Osteocyte (in vitro differentiated cells): ENCODE measurements at regions not wholly inside any gene's neighbourhood (a gene's known extent, or its start where the extent isn't known, plus 50 kb on each side); places are given as distances from the start of the nearest gene placed in this dataset.
"Not testable (repeated sequence)": the region's sequence is repeated elsewhere in the genome, so short reads cannot be mapped to it uniquely, and the experiment has no call there.

Experiments used
- DNase-seq: peaks from one replicate; pipeline ENCODE4 v3.0.0; 2021; ENCODE audit warnings: mixed read lengths; ENCODE audit not compliant: unreplicated experiment; ENCODE audit errors: extremely low spot score
- H3K27ac Mint-ChIP-seq: one replicate; pipeline ENCODE4 v1.8.0; 2021; ENCODE audit warnings: mild to moderate bottlenecking, mixed read lengths; ENCODE audit not compliant: unreplicated experiment
- H3K27me3 Mint-ChIP-seq: one replicate; pipeline ENCODE4 v1.8.0; 2021; ENCODE audit warnings: mixed read lengths; ENCODE audit not compliant: unreplicated experiment
- H3K36me3 Mint-ChIP-seq: one replicate; pipeline ENCODE4 v1.8.0; 2021; ENCODE audit warnings: mixed read lengths; ENCODE audit not compliant: unreplicated experiment
- H3K4me1 Mint-ChIP-seq: one replicate; pipeline ENCODE4 v1.8.0; 2021; ENCODE audit warnings: mixed read lengths; ENCODE audit not compliant: unreplicated experiment
- H3K4me3 Mint-ChIP-seq: one replicate; pipeline ENCODE4 v1.8.0; 2021; ENCODE audit warnings: mild to moderate bottlenecking, moderate library complexity, mixed read lengths; ENCODE audit not compliant: unreplicated experiment
- H3K9me3 Mint-ChIP-seq: one replicate; pipeline ENCODE4 v1.8.0; 2021; ENCODE audit warnings: mixed read lengths; ENCODE audit not compliant: unreplicated experiment
- CTCF ChIP-seq: fragments of 200-600 bp; sonication (generic); IDR thresholded peaks from 2 replicates; pipeline ENCODE4 v1.5.0; 2021; ENCODE audit warnings: antibody characterized with exemption, mild to moderate bottlenecking, moderate library complexity

GRCh38 chr2:47708801-47709499, 74.0 kb upstream of the MSH6 start:
- Mint-ChIP-seq H3K4me1 (no peaks in the 10 kb centered on the region), H3K27ac (no peak overlapping the region)
- DNase-seq, result no peak

GRCh38 chr2:47704287-47704686, 78.7 kb upstream of the MSH6 start:
- no peak for TF ChIP-seq CTCF

More at GRCh38 chr2:47708801-47709499, 74.0 kb upstream of the MSH6 start:
- no peak for TF ChIP-seq CTCF
- Mint-ChIP-seq H3K9me3 (no peaks in the 10 kb centered on the region), H3K4me3 (no peak overlapping the region), H3K36me3 (no peaks in the 10 kb centered on the region), H3K27me3 (peaks cover 5% of the 10 kb centered on the region)

GRCh38 chr2:47699533-47700215, 83.3 kb upstream of the MSH6 start:
- Mint-ChIP-seq H3K27ac (no peak overlapping the region), H3K4me3 (no peak overlapping the region), H3K27me3 (peaks cover 23% of the 10 kb centered on the region), H3K4me1 (no peaks in the 10 kb centered on the region), H3K36me3 (no peaks in the 10 kb centered on the region), H3K9me3 (no peaks in the 10 kb centered on the region)
- no peak for DNase-seq
- no peak for TF ChIP-seq CTCF

More at GRCh38 chr2:47704287-47704686, 78.7 kb upstream of the MSH6 start:
- H3K36me3 Mint-ChIP-seq, result no peaks in the 10 kb centered on the region
- no peak overlapping the region for H3K27ac Mint-ChIP-seq
- no peaks in the 10 kb centered on the region for H3K9me3 Mint-ChIP-seq
- no peak for DNase-seq
- H3K27me3 Mint-ChIP-seq, result peaks cover 5% of the 10 kb centered on the region
- no peaks in the 10 kb centered on the region for H3K4me1 Mint-ChIP-seq
- H3K4me3 Mint-ChIP-seq, result no peak overlapping the region

GRCh38 chr2:47698436-47698972, 84.4 kb upstream of the MSH6 start:
- not testable (repeated sequence) for DNase-seq, H3K9me3 Mint-ChIP-seq, H3K27ac Mint-ChIP-seq, H3K4me1 Mint-ChIP-seq, H3K4me3 Mint-ChIP-seq, H3K36me3 Mint-ChIP-seq
- peaks cover 26% of the 10 kb centered on the region for H3K27me3 Mint-ChIP-seq

GRCh38 chr2:47697681-47698435, 85.1 kb upstream of the MSH6 start:
- H3K4me1 Mint-ChIP-seq, H3K9me3 Mint-ChIP-seq, H3K36me3 Mint-ChIP-seq, H3K27ac Mint-ChIP-seq, H3K4me3 Mint-ChIP-seq, DNase-seq: not testable (repeated sequence)
- peaks cover 26% of the 10 kb centered on the region for H3K27me3 Mint-ChIP-seq
